Activated CD4-positive, alpha-beta T cell treated with anti-CD3 and anti-CD28 coated beads, Interleukin-2, amount 10 ng/mL, durations not matched to agents 24 days and 14 days (primary cell): ENCODE measurements at regions not wholly inside any gene's neighbourhood (a gene's known extent, or its start where the extent isn't known, plus 50 kb on each side); places are given as distances from the start of the nearest gene placed in this dataset.
"Not testable (repeated sequence)": the region's sequence is repeated elsewhere in the genome, so short reads cannot be mapped to it uniquely, and the experiment has no call there.

ENCODE experiments used
- DNase-seq: peaks from one replicate; pipeline ENCODE4 v3.0.0; 2022
- H3K27ac Mint-ChIP-seq: one replicate; pipeline ENCODE4 v1.8.0; 2022; ENCODE audit warnings: mild to moderate bottlenecking, mixed read lengths
- H3K27me3 Mint-ChIP-seq: one replicate; pipeline ENCODE4 v1.8.0; 2022; ENCODE audit warnings: mixed read lengths
- H3K36me3 Mint-ChIP-seq: one replicate; pipeline ENCODE4 v1.8.0; 2022; ENCODE audit warnings: low read depth, mild to moderate bottlenecking, mixed read lengths
- H3K4me1 Mint-ChIP-seq: one replicate; pipeline ENCODE4 v1.8.0; 2021; ENCODE audit warnings: mixed read lengths
- H3K4me3 Mint-ChIP-seq: one replicate; pipeline ENCODE4 v1.8.0; 2022; ENCODE audit warnings: mild to moderate bottlenecking, moderate library complexity, mixed read lengths
- H3K9me3 Mint-ChIP-seq: one replicate; pipeline ENCODE4 v1.8.0; 2021; ENCODE audit warnings: mixed read lengths
- intact Hi-C: fragments of 100-400 bp; cut with micrococcal nuclease; formaldehyde crosslinking; loops from one replicate; pipeline ENCODE4 v1.15.1; 2023

DNA sequence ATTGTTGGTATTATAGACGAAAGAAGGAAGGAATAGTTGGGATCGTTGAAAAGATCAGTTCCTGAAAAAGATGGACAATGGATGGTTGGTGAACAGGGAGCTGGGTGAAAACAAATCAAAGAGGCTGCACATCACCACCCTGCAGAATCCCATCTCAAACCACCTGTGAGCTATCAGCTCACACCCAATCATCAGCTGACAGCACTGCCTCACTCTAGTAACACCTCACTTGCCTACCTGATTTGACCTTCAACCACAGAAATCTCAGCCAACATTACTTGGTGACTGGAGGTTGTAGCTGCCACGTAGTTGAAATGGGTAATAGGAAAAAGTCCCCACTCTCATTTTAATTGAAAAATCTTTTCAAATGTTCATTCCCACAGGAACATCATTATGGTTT, 101.8 kb upstream of the DST start:
- Mint-ChIP-seq H3K4me1 (peaks cover 2% of the 10 kb centered on the region), H3K27me3 (peaks cover 10% of the 10 kb centered on the region), H3K4me3 (no peak overlapping the region), H3K36me3 (no peaks in the 10 kb centered on the region), H3K27ac (no peak overlapping the region), H3K9me3 (no peaks in the 10 kb centered on the region)
- no peak for DNase-seq
- intact Hi-C loops, result no loop called here

DNA sequence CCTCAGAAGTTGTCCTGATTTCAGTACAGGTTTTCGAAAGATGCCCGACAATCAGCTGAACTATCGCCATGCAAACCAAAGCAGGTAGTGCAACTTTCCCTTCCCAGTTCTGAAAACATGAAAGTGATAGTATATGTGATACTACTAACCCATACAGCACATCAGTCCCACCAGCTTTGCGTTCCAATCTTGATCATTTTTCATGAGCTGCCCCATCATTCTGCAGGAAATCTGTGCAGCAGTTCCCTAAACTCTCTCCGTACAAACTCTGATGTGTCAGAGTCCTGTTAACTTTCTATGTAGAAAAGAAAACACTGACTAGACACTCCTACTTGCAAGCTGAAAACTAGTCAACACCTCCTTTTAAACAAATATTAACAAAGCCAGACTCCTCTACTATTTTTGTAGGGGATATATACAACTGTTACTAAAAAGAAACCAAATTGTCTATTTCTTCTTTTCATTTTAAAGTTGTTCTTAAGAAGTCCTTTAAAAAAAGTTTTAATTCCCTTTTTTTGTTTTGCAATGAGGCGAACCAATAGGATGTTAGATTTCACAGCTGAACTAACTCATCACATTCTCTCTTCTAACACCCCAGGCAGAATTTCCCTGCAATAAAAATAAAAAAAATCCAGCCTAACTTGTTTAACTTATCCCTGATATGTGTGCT, 99.6 kb upstream of the DST start:
- Mint-ChIP-seq H3K4me1 (no peaks in the 10 kb centered on the region), H3K9me3 (no peaks in the 10 kb centered on the region), H3K36me3 (no peaks in the 10 kb centered on the region), H3K27ac (no peak overlapping the region), H3K27me3 (peaks cover 10% of the 10 kb centered on the region), H3K4me3 (no peak overlapping the region)
- intact Hi-C loops, result no loop called here
- no peak for DNase-seq

DNA sequence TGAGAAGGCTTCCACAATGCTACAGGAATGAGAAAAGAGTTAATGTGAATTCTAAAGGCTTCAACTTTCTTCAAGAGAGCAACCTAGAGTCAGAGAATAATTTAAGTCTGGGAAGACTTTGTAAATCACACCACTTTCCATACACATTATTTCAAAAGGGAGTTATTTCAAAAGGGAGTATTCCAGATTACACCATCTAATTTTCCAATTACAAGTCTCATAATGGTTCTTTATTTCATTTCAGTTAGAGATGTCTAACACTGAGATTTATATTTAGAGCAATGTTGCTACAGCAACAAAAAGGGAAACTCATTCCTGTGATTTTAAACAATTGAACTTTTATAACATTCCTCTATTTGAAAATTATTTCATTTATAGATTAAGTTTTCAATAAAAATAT, 98.8 kb upstream of the DST start:
- Mint-ChIP-seq H3K27me3 (peaks cover 10% of the 10 kb centered on the region), H3K4me3 (no peak overlapping the region), H3K9me3 (no peaks in the 10 kb centered on the region), H3K4me1 (no peaks in the 10 kb centered on the region), H3K27ac (no peak overlapping the region), H3K36me3 (no peaks in the 10 kb centered on the region)
- intact Hi-C loops, result no loop called here
- no peak for DNase-seq

DNA sequence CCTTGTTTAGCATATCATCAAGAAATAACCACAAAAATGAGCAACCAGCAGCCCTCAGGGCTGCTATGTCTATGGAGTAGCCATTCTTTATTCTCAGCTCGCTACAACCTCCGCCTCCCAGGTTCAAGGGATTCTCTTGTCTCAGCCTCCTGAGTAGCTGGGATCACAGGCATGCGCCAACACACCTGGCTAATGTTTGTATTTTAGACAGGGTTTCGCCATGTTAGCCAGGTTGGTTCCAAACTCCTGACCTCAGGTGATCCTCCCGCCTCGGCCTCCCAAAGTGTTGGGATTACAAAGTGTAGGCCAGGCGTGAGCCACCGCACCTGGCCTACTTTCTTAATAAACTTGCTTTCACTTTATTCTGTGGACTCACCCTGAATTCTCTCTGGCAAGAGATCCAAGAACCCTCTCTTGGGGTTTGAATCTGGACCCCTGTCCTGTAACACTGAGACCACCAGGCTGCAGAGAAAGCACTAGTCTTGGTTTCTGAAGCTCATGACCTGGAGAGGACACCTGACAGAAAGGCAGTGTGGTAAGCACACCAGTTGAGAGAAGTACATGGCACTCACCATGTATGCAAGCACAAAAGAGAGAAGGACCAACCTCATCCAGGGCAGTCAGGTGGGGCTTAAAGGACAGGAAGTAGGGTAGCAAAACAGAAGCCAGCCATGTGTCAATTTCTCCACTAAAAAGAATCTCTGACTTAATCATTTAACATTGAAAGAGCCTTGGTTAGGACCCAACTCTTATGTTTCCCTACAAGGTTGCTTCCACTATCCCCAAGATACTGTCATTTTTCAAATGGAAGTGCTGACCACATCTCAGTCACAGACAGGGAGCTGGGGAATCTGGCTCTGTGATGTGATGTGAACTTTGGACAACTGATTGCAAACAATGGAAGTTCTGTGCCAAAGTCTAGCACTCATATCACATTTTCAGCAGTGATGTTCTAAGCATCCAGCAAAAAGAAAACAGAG, 97.4 kb upstream of the DST start:
- no peaks in the 10 kb centered on the region for H3K36me3 Mint-ChIP-seq
- peaks cover 13% of the 10 kb centered on the region for H3K27me3 Mint-ChIP-seq
- no peak for DNase-seq
- H3K4me3 Mint-ChIP-seq, result no peak overlapping the region
- intact Hi-C loops, result no loop called here
- H3K4me1 Mint-ChIP-seq, result no peaks in the 10 kb centered on the region
- no peaks in the 10 kb centered on the region for H3K9me3 Mint-ChIP-seq
- no peak overlapping the region for H3K27ac Mint-ChIP-seq

DNA sequence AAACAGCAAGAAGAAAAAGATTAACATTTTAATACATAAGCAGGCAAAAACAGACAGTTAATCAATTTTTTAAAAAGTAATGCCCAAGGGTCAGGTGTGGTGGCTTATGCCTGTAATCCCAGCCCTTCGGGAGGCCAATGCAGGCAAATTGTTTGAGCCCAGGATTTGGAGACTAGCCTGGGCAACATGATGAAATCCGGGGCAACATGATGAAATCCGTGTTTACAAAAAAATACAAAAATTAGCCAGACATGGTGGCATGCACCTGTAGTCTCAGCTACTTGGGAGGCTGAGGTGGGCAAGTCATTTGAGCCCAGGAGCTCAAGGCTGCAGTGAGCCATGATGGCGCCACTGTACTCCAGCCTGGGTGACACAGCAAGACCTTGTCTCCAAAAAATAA, 94.1 kb upstream of the DST start:
- H3K9me3 Mint-ChIP-seq, result no peaks in the 10 kb centered on the region
- no peaks in the 10 kb centered on the region for H3K36me3 Mint-ChIP-seq
- intact Hi-C loops, result no loop called here
- H3K4me3 Mint-ChIP-seq, result no peak overlapping the region
- peaks cover 4% of the 10 kb centered on the region for H3K27me3 Mint-ChIP-seq
- DNase-seq, result no peak
- no peak overlapping the region for H3K27ac Mint-ChIP-seq
- H3K4me1 Mint-ChIP-seq, result no peaks in the 10 kb centered on the region

DNA sequence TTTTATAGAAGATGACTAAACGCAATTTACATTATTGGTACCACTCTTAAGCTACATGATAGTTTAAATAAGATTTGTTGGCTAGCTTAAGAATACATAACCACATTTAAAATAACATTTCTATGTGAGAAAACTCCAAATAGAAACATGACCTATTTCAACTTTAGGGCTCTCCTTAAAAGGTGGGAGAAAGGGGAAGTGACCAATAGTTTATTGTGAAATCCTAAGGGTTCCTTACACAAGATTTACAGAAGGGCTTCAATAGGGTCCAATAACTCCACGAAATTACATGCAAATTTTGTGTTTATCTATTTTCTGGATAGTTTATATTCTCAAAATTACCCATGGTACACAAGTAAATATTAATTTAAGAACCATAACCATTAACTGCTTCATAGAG, 91.6 kb upstream of the DST start:
- DNase-seq, result no peak
- Mint-ChIP-seq H3K4me1 (no peaks in the 10 kb centered on the region), H3K27ac (no peak overlapping the region), H3K9me3 (no peaks in the 10 kb centered on the region), H3K36me3 (no peaks in the 10 kb centered on the region), H3K27me3 (peaks cover 4% of the 10 kb centered on the region), H3K4me3 (no peak overlapping the region)
- intact Hi-C loops, result no loop called here

DNA sequence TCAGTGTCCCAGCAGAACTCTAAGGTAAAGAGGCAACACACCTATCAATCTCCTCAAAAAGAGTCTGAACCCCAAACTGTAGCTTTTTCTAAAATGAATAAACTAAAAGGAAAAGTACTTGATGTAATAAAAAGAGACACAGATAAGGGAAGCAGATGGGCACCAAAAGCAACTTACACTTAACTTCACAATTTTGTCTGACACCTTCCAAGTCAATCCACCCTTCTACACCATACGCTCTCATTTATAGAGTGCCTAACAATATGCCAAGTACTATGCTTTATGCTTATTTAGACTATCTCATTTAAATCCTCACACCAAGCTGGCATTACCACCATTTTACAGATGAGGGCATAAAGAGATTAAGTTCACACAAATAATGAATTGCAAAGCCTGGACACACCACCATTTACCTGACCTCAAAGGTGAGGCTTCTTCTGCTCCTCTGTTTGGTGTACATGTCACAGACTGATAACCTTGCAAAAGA, 90.6 kb upstream of the DST start:
- Mint-ChIP-seq H3K4me1 (no peaks in the 10 kb centered on the region), H3K36me3 (no peaks in the 10 kb centered on the region), H3K27ac (no peak overlapping the region), H3K4me3 (no peak overlapping the region), H3K9me3 (no peaks in the 10 kb centered on the region), H3K27me3 (peaks cover 4% of the 10 kb centered on the region)
- DNase-seq, result no peak
- intact Hi-C loops, result no loop called here

DNA sequence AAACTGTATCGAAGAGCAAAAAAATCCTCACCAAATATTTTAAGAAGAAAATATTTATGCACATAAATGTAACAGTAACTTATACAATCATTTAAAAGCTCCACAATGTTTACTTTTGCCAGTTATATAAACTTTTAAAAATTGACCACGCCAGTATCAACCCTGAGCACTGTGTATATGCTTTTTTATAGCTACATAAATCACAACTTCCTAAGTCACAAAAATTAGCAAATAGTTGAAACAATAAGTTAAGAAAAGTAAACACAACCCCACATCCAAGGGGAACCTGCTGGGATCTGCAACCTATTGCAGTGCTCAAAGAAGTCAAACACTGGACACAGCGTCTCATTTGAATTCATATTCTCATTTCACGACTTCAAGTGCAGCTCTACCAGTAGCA, 89.8 kb upstream of the DST start:
- Mint-ChIP-seq H3K4me3 (no peak overlapping the region), H3K4me1 (no peaks in the 10 kb centered on the region), H3K27ac (no peak overlapping the region), H3K9me3 (no peaks in the 10 kb centered on the region), H3K36me3 (no peaks in the 10 kb centered on the region), H3K27me3 (peaks cover 4% of the 10 kb centered on the region)
- intact Hi-C loops, result no loop called here
- no peak for DNase-seq

DNA sequence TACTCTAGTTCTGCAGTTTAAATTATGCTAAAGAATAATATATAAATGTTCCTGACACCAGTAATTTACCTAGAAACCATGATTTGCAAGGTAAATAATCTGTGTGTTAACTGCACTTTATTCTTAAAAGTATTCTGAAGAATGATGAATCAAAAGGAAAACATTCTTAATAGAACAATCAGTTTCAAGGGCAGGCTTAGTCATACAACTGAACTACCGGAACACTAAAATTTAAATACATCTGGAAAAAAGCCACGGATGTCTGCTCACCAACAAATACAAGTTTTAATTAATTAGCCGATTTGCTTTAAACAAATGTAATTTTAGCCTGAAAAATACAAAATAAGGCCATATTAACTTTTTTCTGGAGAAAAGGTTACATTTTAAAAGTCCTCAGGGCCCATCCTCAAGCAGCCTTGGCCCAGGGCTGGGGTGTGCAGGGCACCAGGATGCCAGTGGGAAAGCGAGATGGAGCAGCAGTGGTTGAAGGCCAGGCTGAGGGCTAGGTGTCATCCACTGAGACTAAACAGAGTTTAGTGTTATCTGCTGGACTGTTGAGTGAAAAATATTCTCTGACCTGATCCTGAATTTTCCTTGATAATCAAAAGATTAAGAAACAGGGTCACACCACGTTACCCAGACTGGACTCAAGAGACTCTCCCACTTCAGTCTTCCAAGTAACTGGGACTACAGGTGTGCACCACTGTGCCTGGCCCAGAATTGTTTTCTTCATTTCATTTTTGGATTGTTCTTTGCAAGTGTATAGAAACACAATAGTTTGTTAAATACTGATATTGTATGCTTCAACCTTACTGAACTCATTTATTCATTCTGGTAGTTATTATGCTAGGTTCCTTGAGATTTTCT, 88.2 kb upstream of the DST start:
- Mint-ChIP-seq H3K4me1 (no peaks in the 10 kb centered on the region), H3K27ac (no peak overlapping the region), H3K27me3 (peaks cover 4% of the 10 kb centered on the region), H3K9me3 (no peaks in the 10 kb centered on the region), H3K4me3 (no peak overlapping the region), H3K36me3 (no peaks in the 10 kb centered on the region)
- no peak for DNase-seq
- intact Hi-C loops, result no loop called here

DNA sequence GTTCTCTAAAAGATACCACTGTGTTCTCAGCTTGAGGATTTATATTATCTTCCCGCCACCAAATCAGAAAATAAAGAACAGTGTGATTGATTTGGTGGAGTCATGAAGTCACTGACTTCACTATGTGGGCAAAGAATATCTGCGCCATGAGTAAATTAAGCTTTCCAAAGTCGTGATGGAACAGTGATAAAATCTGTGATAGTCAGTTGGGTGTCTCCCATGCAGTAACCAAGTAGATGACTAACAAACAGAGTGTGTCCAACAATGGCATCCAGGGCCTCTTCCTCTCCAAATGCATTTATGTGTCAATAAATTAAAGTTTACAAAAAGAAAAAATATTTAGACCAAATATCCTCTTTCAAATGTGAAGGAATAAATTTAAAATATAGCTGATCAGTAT, 87.0 kb upstream of the DST start:
- Mint-ChIP-seq H3K4me3 (no peak overlapping the region), H3K27me3 (peaks cover 2% of the 10 kb centered on the region), H3K27ac (no peak overlapping the region), H3K36me3 (no peaks in the 10 kb centered on the region), H3K9me3 (no peaks in the 10 kb centered on the region), H3K4me1 (no peaks in the 10 kb centered on the region)
- DNase-seq, result no peak
- intact Hi-C loops, result no loop called here

DNA sequence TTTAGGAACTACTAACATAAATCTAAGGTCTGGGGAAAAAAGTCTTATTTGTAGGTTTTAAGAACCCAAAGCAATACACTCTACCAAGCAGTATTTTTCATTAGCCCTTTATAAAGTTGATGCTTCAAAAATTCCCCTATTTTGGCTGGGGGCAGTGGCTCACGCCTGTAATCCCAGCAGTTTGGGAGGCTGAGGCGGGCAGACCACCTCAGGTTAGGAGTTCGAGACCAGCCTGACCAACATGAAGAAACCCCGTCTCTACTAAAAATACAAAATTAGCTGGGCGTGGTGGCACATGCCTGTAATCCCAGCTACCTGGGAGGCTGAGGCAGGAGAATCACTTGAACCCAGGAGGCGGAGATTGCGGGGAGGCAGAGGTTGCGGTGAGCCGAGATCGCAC, 86.5 kb upstream of the DST start:
- H3K4me3 Mint-ChIP-seq, H3K27ac Mint-ChIP-seq, H3K9me3 Mint-ChIP-seq, DNase-seq, H3K27me3 Mint-ChIP-seq, intact Hi-C loops, H3K4me1 Mint-ChIP-seq, H3K36me3 Mint-ChIP-seq: not testable (repeated sequence)

DNA sequence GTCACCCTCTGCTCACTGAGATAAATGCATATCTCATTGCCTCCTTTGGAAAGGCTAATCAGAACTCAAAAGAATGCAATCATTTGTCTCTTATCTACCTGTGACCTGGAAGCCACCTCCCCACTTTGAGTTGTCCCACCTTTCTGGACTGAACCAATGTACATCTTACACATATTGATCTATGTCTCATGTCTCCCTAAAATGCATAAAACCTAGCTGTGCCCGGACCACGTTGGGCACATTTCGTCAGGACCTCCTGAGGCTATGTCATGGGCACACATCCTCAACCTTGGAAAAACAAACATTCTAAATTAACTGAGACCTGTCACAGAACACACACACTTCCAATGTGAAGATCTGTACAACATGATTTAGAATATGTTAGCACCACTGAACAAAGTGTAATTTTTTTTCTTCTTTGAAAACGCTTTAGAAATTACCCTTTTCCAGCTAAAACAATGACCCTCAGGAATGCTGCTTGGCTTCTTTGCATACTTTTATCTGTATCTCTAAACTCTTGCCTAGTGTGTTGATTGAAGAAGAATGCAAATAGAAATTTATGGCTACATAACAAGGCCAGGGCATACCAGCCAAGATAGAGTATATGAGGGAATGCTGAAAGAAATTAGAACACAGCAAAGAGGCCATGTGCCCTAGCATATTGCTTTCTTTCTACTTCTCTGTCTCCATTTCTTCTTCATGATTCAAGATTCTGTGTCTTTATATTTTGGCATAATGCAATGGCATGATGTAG, 84.6 kb upstream of the DST start:
- Mint-ChIP-seq H3K4me1 (no peaks in the 10 kb centered on the region), H3K4me3 (no peak overlapping the region), H3K27me3 (no peaks in the 10 kb centered on the region), H3K27ac (no peak overlapping the region), H3K9me3 (no peaks in the 10 kb centered on the region), H3K36me3 (no peaks in the 10 kb centered on the region)
- no peak for DNase-seq
- intact Hi-C loops, result no loop called here

DNA sequence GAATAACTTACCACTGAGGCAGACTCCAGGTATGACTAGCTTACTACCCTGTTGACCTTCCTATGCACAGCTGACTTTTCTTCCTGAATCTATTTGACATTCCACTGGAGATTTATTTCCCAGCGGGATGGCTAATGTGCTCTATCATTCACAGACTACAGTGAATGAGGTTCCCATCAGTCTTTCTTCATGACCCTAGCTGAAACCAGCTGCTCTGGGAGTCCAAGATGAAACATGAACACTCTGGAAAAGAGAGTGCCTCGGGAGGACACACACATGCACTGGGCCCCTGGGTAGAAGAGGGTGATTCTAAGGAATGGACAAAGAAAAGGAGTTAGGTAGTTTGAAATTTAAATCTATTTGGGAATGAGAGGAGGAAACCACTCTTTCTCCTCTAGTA, 82.6 kb upstream of the DST start:
- no peak for DNase-seq
- Mint-ChIP-seq H3K27me3 (no peaks in the 10 kb centered on the region), H3K4me1 (no peaks in the 10 kb centered on the region), H3K9me3 (no peaks in the 10 kb centered on the region), H3K27ac (no peak overlapping the region), H3K4me3 (no peak overlapping the region), H3K36me3 (no peaks in the 10 kb centered on the region)
- intact Hi-C loops, result no loop called here
